ENCODE measurements at regions not wholly inside any gene's neighbourhood (a gene's known extent, or its start where the extent isn't known, plus 50 kb on each side); places are given as distances from the start of the nearest gene placed in this dataset.

DNA sequence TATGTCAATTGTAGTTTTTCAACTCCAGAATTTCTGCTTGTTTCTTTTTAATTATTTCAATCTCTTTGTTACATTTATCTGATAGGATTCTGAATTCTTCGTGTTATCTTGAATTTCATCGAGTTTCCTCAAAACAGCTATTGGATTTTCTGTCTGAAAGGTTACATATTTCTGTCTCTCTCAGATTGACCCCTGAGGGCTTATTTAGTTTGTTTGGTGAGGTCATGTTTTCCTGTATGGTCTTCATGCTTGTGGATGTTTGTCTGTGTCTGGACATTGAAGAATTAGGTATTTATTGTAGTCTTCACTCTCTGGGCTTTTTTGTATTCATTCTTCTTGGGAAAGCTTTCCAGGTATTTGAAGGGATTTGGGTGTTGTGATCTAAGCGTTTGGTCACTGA, 85.6 kb downstream of the SNAPC1 start:
- no peak for DNase-seq

DNA sequence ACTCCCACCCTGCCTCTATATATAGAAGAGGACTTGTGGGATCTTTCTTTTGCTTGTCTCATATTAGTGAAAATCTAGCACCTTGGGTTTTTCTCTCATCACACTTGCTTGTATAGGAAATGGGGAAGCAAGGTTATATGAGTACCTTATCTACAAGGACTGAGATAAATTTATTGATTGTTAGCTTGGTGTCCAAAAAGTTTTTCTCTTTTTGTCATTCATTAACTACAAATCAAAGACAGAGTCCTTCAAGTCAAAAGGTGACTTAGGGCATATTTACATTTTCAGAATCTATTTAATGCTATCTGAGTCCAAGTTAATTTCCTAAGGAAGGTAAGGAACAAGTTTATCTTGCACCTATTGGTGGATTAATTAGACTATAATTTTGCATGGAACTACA, 92.7 kb downstream of the SNAPC1 start:
- no peak for DNase-seq

DNA sequence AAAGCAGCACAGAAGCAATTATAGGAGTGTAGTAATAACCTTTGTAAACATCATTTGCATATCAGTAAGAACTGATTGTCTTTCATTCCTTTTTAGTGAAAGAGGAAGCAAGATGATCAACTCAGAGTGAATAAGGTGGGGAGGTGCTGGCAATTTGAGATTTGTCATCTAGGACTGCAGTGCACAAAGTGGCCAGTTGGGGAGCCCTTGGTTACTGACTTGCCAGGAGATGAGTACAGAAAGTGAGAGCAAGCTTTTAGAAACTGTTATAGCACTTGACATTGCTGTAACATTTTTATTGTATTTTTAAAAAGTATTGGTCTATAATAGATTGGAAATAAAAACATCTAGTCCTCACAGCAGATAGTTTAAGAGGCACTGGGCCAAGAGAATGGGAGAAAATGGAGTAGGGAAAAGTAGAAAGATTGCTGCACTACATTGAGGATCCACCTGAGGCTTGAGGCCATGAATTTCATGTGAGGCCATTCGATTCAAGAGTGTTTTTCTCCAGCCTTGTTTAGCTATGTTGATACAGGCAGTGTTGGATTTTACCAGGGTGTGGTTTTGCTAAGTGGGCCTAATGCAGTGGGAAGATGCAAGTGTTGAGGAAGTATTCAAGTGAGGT, 98.2 kb downstream of the SNAPC1 start:
- DNase-seq, result peak; percentile 31

DNA sequence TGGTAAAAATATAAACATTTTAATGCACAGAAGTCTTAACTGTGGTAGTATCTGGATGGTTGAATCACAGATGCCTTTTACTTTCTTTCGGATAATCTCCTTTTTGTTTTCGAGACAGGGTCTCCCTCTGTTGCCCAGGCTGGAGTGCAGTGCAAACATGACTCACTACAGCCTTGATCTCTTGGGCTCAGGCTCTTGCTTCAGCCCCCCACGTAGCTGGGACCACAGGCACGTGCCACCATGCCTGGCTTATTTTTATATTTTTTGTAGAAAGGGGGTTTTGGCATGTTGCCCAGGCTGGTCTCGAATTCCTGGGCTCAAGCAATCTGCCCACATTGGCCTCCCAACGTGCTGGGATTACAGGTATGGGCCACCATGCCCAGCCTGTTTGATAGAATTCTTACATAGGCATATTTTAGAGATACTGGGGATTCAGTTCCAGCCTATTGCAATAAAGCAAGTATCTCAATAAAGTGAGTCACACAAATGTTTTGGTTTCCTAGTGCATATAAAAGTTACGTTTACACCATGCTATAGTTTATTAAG, 99.2 kb downstream of the SNAPC1 start:
- DNase-seq, result no peak

DNA sequence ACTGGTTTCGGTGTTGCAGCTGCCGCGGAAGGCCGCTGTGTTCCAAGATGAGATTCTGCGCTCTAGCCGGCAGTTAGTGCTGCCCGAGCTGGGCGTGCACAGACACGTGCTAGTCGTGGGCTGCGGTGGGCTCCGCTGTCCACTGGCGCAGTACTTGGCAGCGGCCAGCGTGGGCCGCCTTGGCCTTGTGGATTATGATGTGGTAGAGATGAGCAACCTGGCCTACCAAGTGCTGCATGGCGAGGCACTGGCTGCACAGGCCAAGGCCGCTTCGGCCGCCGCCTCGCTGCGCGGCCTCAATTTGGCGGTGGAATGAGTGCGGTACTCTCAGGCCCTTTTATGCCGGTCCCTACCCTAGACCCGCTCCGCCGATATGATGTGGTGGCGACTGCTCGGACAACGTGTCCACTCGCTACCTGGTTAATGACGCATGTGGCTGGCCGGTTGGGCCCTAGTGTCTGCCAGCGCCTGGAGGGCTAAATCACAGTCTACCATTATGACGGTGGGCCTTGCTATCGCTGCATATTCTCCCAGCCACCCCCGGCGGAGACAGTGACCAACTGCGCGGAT, 102.2 kb downstream of the SNAPC1 start:
- no peak for DNase-seq

DNA sequence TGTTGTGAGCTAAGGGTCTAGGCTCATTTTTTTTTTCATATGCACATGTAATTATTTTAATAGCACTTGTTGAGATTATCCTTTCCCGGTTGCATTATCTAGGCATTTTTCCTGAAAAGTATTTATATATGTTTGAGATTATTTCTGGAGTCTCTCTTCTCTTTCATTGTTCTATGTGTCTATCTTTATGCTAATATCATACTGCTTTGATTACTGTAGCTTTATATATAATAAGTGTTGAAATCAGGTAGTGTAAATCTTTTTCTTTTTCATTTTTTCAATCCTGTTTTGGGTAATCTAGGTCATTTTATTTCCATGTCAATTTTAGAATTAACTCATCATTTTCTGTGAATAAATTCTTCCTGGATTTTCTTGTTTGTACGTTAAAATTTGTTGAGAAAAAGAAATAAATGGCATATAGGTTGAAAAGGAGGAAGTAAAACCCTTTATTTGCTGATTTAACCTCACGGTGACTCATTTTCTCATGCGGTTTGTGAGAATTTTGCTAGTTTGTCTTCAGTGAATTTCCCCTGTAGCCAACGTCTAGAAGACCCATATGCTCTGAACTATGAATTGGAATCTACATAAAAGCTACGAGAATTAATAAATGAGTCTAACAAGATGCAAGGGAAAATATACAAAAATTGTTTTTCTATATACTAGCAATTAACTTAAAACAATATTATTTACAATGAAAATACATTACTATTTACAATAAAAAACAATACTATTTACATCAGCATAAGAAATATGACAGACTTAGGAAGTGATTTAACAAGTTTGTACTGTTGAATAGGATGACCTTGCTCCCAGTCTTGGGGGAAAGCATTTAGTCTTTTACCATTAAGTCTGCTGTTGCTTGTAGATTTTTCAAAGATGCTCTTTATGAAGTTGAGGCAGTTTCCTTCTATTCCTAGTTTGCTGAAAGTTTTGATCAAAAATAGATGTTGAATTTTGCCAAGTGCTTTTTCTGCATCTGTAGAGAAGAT, 105.0 kb downstream of the SNAPC1 start:
- DNase-seq, result no peak

DNA sequence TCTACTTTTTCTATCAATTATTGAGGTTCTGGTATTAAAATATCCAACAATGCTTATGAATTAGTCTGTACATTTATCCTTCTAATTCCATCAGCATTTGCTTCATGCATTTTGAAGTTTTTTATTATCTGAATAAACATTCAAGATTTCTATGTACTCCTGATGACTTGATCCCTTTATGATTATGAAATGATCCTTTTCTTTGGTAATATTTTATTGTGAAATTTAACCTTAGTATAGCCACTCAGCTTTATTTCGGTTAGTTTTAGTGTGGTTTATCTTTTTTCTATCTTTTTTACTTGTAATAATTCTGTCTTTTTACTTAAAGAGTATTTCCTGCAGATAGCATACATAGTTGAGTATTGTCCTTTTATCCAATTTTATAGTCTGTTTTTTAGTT, 106.6 kb downstream of the SNAPC1 start:
- no peak for DNase-seq

DNA sequence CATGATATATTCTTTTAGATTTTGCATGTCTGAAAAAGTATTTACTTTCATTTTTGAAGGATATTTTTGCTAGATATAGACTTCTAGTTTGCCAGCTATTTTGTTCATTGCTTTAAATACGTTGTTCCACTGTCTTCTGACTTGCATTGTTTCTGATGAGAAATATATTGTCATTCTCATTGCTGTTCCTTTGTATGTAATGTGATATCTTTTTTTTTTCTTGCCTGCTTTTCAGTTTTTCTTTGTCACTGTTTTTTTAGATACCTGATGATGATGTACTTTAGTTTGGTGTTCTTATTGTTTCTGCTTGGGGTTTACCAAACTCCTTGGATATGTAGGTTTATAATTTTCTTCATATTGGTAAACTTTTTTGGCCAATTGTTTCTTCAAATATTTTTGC, 107.9 kb downstream of the SNAPC1 start:
- no peak for DNase-seq

DNA sequence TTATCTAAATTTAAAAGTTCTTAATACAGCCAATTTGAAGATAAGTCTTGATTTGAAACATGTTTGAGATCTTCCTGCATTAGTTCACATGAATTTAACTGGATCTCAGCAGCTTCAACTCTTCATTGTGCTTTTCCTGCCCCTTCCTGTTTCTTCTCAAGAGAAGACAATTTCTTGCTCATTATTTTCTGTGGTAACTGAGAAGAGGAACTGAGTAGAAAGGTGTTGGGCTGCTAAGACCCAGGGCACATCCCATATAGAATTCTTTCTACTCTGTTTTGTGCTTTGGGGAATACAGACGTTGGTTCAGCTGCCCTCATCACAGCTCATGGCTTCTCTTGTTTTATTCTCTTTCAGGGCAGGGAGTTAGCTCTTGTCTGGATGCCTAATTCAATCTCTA, 110.2 kb downstream of the SNAPC1 start:
- no peak for DNase-seq

DNA sequence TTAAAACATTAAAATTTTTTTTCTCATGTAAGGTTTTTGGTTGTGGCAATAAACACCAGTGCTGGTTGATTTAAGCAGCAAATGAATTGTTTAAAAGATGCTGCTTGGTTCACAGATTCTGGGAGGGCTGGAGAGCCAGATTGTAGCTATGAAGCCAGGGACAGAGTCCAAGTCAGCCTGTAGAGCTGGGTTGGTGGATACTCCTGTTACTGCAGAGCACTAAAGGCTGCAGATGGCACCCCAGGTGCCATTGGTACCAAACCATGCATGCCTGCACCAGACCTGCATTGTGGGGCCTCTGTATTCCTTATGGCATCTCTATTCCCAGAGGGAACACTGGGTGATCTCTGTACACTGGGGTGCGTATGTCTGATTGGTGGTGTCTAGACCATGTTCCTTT, 113.3 kb downstream of the SNAPC1 start:
- DNase-seq, result no peak

DNA sequence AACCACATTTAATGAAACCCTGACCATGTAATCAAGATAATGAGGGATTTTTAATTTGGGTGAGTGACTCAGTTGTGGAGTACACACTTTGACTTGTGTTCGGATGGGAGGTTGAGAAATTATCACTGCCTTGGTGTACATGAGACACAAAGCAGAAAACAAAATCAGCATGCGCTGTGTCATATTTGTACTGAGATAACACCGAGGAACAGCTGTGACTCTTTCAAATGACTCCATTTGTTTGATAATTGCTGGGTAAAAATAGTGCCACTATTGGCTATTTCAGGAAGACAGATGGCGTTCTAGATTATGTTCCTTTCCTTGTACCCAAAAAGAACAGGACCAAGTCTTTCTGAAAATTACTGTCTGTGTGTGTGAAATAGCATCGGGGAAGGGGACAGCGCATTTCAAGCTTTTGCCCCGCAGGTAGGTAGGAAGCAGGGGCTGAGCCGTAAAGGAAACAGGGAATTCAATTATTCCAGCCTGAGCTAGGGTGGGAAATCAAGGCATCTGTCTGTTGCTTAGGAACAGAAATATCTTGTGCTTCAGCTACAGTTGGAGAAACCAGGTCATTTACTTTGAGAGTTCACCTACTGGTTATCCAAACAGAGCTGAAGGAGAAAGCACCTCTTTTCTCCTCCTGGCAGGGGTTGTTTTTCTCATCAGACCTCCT, 114.3 kb downstream of the SNAPC1 start:
- DNase-seq, result peak; percentile 66

DNA sequence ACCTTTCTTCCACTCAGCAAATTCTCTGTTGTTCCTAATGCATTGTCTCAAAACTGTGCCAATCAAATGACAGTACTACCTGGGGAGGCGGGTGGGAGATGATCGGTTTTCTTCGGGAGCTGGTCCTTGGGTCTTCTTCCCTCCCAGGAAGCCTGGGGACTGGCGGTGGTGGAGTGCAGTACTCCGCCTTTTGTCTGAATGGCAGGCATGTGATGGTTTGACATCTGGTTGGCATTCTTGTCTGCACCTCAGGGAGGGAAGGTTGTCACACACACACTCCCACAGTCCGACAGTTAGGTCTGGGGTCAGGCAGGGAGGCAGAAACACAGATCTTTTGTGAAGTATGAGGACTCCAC, 114.8 kb downstream of the SNAPC1 start:
- peak; percentile 58 for DNase-seq

DNA sequence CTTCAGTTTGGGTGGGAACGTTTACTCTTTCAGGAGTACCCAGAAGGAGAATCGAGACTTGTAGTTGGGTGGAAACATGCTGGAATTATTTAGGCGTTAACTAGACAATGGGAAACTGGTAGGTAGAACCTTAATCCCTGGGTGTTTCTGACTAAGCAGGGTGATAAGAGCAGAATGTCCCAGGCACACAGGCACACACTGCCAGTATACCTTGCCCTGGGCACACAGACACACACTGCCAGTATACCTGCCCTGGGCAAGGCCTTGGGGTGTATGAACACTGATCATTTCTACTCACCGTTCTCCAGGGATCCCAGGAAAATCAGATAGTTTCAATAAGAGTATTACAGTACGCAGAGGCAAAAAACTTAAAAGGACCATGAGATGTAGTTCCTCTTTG, 115.5 kb downstream of the SNAPC1 start:
- no peak for DNase-seq

DNA sequence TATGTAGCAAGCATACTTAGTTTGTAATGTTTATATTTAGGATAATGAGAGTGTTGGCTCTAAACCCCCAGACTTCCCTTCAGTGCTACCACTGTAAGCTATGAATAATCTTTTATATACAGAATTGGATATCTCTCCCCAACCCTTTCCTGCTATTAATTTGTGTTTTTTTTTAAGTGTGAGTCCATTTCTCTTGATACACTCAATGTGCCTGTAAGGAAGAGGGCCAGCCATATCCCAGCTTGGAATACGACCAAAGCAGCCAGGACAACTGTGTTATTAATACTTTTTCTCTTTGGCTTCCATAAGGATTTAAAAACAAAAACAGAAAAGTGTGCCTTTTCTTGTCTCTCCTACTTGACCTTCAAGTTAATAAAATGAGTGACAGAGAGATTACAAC, 116.7 kb downstream of the SNAPC1 start:
- DNase-seq, result no peak

DNA sequence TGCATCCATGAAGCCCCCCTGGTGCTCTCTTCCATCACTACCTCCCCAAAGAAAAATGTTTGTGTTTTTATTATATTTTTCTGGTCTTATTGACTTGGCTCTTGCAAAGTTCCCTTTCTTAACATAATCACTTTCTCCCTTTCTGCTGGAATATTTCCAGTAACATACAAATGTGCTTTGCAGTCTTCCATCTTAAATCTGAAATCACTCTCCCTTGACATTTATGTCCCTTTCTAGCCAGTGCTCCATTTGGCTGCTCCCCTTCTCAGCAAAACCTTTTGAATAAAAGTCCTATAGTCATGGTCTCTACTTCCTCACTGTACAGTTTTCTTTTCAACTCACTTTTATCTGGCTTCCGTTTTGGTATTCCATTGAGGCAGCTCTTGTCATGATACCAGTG, 118.8 kb downstream of the SNAPC1 start:
- DNase-seq, result no peak

DNA sequence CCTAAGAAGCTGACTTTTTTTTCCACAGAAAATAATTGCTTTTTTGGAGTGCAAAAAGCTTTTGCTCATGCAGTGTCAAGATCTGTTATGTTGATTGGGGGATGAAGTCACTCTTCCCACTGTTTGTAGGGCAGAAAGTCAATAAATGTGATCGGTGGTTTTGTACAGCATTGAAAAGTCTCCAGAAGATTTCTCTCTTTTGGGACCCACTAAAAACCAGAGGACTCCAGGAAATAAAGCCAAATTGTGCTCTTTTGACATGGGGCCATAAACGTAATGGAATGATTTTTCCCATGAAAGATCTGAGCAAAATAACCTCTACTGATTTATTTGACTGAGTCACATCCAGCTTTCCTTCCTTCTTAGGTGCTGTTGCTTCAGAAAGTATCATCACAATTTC, 122.5 kb downstream of the SNAPC1 start:
- DNase-seq, result no peak

DNA sequence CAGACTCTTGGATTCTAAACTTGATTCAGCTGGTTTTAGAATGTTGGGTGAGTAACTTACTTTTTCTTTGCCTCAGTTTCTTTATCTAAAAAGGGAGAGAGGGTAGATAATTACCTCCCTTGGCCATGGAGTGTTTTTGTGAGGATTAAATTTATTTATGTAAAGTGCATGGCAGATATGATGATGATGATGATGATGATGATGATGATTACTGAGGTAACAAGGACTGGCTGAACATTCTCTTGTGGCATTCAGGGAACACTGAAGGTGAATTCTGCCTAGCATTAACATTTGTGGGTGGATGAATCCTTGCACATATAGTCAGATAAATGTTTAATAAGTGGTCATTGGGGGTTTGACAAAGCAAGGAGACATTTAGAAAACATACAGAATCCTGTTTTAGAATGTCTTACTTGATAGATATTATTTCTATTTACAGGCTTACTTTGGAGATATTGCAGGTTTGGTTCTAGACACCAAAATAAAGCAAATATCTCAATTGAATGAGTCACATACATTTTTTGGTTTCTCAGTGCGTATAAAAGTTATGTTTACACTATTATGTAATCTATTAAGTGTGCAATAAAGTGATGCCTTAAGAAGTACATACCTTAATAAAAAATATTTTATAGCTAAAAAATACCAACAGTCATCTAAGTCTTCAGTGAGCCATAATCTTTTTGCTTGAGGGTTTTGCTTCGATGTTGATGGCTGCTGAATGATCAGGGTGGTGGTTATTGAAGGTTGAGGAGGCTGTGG, 123.2 kb downstream of the SNAPC1 start:
- no peak for DNase-seq

DNA sequence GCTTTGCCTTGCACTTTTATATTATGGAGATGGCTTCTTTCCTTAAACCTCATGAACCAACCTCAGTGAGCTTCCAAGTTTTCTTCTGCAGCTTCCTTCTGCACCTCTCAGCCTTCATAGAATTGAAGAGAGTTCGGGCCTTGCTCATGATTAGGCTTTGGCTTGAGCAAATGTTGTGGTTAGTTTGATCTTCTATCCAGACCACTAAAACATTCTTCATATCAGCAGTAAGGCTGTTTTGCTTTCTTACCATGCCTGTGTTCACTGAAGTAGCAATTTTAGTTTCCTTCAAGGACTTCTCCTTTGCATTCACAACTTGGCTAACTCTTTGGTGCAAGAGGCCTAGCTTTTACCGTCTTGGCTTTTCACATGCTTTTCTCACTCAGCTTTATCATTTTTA, 125.4 kb downstream of the SNAPC1 start:
- no peak for DNase-seq

DNA sequence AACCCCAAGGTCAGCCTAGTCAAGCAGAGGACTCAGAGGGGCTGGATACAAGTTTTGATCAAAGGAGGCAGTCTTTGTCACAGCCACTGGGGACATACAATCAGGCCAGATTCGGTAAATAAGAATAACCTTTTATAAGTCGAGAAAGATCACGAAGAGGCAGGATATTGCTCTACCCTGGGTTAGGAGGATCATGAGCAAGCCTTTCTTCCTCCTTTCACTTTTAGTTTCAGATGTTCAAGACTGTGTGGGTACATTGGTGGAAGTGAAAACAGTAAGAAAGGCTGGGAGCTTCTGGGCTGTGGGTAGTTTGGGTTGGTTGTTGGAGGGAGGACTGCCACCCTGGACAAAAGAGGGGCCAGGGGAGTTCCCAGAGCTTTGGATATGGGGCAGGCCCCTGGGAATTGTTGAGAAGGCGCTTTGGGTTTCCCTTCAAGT, 127.7 kb downstream of the SNAPC1 start:
- DNase-seq, result no peak

DNA sequence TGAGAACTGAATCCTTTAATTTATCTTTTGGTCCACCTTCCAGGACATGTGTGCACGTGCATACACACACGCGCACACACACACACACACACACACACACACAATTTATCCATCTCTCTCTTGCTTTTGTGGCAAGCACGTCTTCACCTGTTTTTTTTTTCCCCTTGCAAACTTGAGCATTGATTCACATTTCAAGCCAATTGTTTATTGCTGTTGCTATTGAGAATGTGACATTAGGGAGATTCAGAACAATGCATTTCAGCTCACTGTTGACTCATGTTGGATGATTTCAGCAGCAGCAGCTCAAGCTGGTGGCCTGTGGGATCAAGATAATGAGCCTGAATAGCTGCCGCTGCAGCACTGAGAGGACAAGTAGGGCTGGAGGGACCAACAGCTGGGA, 128.9 kb downstream of the SNAPC1 start:
- peak; percentile 51 for DNase-seq

DNA sequence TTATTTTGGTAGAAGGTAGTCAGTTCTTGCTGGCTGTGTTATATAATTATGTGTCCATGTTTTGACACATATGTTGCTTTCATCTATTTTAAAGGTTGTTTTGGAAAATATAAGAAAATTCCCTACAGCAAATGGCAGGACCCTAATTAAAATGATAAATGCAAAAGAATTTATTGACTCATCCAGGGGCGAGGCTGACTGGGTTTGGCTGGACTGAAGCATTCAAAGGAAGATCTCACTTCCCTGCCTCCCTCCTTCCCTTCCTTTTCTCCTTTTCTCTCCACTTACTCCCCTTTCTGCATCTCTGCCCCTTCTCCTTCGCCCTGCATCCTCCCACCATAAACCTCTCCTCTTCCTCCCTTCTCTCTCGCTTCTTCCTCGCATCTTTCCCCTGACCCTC, 129.6 kb downstream of the SNAPC1 start:
- no peak for DNase-seq

DNA sequence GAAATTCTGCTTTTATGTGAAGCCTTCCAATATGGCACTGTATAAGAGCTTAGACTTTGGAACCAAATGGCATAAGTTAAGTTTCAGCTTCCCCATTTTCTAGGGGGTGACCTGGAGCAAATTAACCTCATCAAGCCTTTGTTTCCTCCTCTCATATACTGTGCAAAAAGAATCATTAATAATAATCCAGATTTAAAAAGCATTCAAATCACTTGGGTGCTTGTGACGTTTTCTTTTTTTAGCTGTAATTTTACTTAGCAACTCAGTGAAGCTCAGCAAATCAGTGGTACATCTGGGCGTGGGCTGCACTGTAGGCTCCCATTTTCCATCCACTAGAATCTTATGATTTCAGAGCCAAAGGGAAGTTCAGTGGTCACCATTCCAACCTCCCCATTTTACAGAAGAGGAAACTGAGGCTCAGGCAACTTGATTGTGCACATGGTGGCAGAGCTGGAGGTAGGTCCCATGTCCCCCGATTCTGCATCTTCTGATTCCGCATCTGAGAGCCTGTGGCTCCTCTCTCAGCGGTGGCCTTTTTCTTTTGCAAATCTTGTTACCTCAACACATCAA, 131.2 kb downstream of the SNAPC1 start:
- DNase-seq, result no peak

All from NCI-H146 (cell line).